Eye (tissue), 1 donor: ENCODE measurements at regions not wholly inside any gene's neighbourhood (a gene's known extent, or its start where the extent isn't known, plus 50 kb on each side); places are given as distances from the start of the nearest gene placed in this dataset.
"Not testable (repeated sequence)": the region's sequence is repeated elsewhere in the genome, so short reads cannot be mapped to it uniquely, and the experiment has no call there.

Experiments
- DNase-seq: peaks from one replicate; pipeline ENCODE4 v3.0.0-alpha.2; 2015

- no peak for DNase-seq
Observed at GRCh38 chr6:15758631-15759215, 95.9 kb upstream of the DTNBP1 start.

GRCh38 chr6:15755526-15755925 lies 92.7 kb upstream of the DTNBP1 start:
- peak; percentile 37 for DNase-seq

- no peak for DNase-seq
Observed at GRCh38 chr6:15754706-15755079, 91.9 kb upstream of the DTNBP1 start.

- DNase-seq: peak; percentile 22
Observed at GRCh38 chr6:15754035-15754705, 91.3 kb upstream of the DTNBP1 start.

- no peak for DNase-seq
Observed at GRCh38 chr6:15752820-15753219, 90.0 kb upstream of the DTNBP1 start.

- no peak for DNase-seq
Observed at GRCh38 chr6:15751721-15752350, 89.0 kb upstream of the DTNBP1 start.

- DNase-seq: no peak
Observed at GRCh38 chr6:15748341-15748740, 85.5 kb upstream of the DTNBP1 start.

GRCh38 chr6:15747354-15747883 lies 84.6 kb upstream of the DTNBP1 start:
- no peak for DNase-seq

- DNase-seq: no peak
Observed at GRCh38 chr6:15745781-15746180, 83.0 kb upstream of the DTNBP1 start.

- DNase-seq: no peak
Observed at GRCh38 chr6:15744818-15745402, 82.1 kb upstream of the DTNBP1 start.

GRCh38 chr6:15742013-15742412 lies 79.2 kb upstream of the DTNBP1 start:
- DNase-seq: not testable (repeated sequence)

- DNase-seq: no peak
Observed at GRCh38 chr6:15741405-15741804, 78.6 kb upstream of the DTNBP1 start.

GRCh38 chr6:15739867-15740266 lies 77.0 kb upstream of the DTNBP1 start:
- DNase-seq: no peak

GRCh38 chr6:15739353-15739752 lies 76.5 kb upstream of the DTNBP1 start:
- no peak for DNase-seq

GRCh38 chr6:15738195-15738594 lies 75.4 kb upstream of the DTNBP1 start:
- DNase-seq: not testable (repeated sequence)

- DNase-seq: no peak
Observed at GRCh38 chr6:15736297-15736696, 73.5 kb upstream of the DTNBP1 start.

- DNase-seq: peak; percentile 27
Observed at GRCh38 chr6:15735567-15736265, 72.9 kb upstream of the DTNBP1 start.

GRCh38 chr6:15734118-15734897 lies 71.5 kb upstream of the DTNBP1 start:
- DNase-seq: no peak

- no peak for DNase-seq
Observed at GRCh38 chr6:15730922-15731321, 68.1 kb upstream of the DTNBP1 start.

- no peak for DNase-seq
Observed at GRCh38 chr6:15730442-15730841, 67.6 kb upstream of the DTNBP1 start.

- DNase-seq: no peak
Observed at GRCh38 chr6:15722731-15723130, 59.9 kb upstream of the DTNBP1 start.

GRCh38 chr6:15716889-15717288 lies 54.1 kb upstream of the DTNBP1 start:
- no peak for DNase-seq
